SIG-M5 treated with dmso at 0.1 percent for 504 hours (cell line): ENCODE measurements at regions not wholly inside any gene's neighbourhood (a gene's known extent, or its start where the extent isn't known, plus 50 kb on each side); places are given as distances from the start of the nearest gene placed in this dataset.
"Not testable (repeated sequence)": the region's sequence is repeated elsewhere in the genome, so short reads cannot be mapped to it uniquely, and the experiment has no call there.

Experiments used
- DNase-seq: peaks from one replicate; lab custom pipeline; 2025; ENCODE audit not compliant: unreplicated experiment; lab: John Stamatoyannopoulos, UW

GRCh38 chr3:67064105-67064504 is 66.0 kb downstream of the KBTBD8 start:
- DNase-seq: no peak

GRCh38 chr3:67067251-67067650 is 69.1 kb downstream of the KBTBD8 start:
- DNase-seq: no peak

- DNase-seq: not testable (repeated sequence)
These were observed 74.5 kb downstream of the KBTBD8 start for GRCh38 chr3:67072640-67073039.

- no peak for DNase-seq
These were observed 75.7 kb downstream of the KBTBD8 start for GRCh38 chr3:67073812-67074211.

- DNase-seq: no peak
These were observed 77.2 kb downstream of the KBTBD8 start for GRCh38 chr3:67075295-67075694.

GRCh38 chr3:67076607-67077006 is 78.5 kb downstream of the KBTBD8 start:
- no peak for DNase-seq

GRCh38 chr3:67077656-67078055 is 79.5 kb downstream of the KBTBD8 start:
- DNase-seq: no peak

GRCh38 chr3:67082533-67083024 is 84.5 kb downstream of the KBTBD8 start:
- no peak for DNase-seq

- DNase-seq: no peak
These were observed 85.2 kb downstream of the KBTBD8 start for GRCh38 chr3:67083277-67083676.

GRCh38 chr3:67087788-67088187 is 89.7 kb downstream of the KBTBD8 start:
- DNase-seq: no peak

GRCh38 chr3:67090474-67090873 is 92.4 kb downstream of the KBTBD8 start:
- DNase-seq: no peak

GRCh38 chr3:67093305-67093704 is 95.2 kb downstream of the KBTBD8 start:
- no peak for DNase-seq

GRCh38 chr3:67094167-67094566 is 96.1 kb downstream of the KBTBD8 start:
- no peak for DNase-seq

- no peak for DNase-seq
These were observed 96.7 kb downstream of the KBTBD8 start for GRCh38 chr3:67094774-67095173.

GRCh38 chr3:67104388-67104787 is 106.3 kb downstream of the KBTBD8 start:
- DNase-seq: no peak

GRCh38 chr3:67106874-67107273 is 108.8 kb downstream of the KBTBD8 start:
- DNase-seq: no peak

GRCh38 chr3:67109651-67110204 is 111.6 kb downstream of the KBTBD8 start:
- peak; percentile 51 for DNase-seq

- DNase-seq: peak; percentile 84
These were observed 115.8 kb downstream of the KBTBD8 start for GRCh38 chr3:67113802-67114407.

- no peak for DNase-seq
These were observed 120.0 kb downstream of the KBTBD8 start for GRCh38 chr3:67118122-67118521.

- DNase-seq: no peak
These were observed 120.5 kb downstream of the KBTBD8 start for GRCh38 chr3:67118635-67119034.

- DNase-seq: no peak
These were observed 125.8 kb downstream of the KBTBD8 start for GRCh38 chr3:67123914-67124313.

- DNase-seq: no peak
These were observed 129.1 kb downstream of the KBTBD8 start for GRCh38 chr3:67127254-67127653.

GRCh38 chr3:67142432-67142831 is 144.3 kb downstream of the KBTBD8 start:
- DNase-seq: no peak
